ENCODE measurements at regions not wholly inside any gene's neighbourhood (a gene's known extent, or its start where the extent isn't known, plus 50 kb on each side); places are given as distances from the start of the nearest gene placed in this dataset.

DNA sequence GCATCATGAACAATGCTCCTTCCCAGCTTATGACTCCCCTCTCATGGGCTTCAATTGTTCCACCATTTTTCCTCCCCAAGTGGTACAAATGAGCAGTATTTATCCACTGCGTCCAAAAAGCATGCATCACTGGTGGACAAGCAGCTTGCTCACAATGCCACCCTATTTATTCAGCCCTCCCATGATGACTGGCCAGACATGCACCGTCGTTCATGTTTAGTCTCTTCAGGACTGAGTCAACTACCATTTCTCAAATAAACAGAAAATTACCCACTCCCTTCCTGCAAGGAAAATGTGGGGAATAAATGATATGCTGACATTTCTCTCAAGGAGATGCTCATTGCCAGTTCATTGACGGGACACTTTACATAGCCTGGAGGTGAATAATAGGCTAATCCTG lies 300.4 kb downstream of the C6orf118 start:
- TF ChIP-seq, protein P1, sequence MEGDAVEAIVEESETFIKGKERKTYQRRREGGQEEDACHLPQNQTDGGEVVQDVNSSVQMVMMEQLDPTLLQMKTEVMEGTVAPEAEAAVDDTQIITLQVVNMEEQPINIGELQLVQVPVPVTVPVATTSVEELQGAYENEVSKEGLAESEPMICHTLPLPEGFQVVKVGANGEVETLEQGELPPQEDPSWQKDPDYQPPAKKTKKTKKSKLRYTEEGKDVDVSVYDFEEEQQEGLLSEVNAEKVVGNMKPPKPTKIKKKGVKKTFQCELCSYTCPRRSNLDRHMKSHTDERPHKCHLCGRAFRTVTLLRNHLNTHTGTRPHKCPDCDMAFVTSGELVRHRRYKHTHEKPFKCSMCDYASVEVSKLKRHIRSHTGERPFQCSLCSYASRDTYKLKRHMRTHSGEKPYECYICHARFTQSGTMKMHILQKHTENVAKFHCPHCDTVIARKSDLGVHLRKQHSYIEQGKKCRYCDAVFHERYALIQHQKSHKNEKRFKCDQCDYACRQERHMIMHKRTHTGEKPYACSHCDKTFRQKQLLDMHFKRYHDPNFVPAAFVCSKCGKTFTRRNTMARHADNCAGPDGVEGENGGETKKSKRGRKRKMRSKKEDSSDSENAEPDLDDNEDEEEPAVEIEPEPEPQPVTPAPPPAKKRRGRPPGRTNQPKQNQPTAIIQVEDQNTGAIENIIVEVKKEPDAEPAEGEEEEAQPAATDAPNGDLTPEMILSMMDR (IDR thresholded peaks at IDR 0.05; ENCODE audit: low read length): no peak
- TF ChIP-seq EZH2 (optimal IDR thresholded peaks at IDR 0.05; ENCODE audit: low read depth, low read length): no peak

Data from MM.1S (cell line).